HEK293 (cell line): ENCODE measurements at regions not wholly inside any gene's neighbourhood (a gene's known extent, or its start where the extent isn't known, plus 50 kb on each side); places are given as distances from the start of the nearest gene placed in this dataset.
"Not testable (repeated sequence)": the region's sequence is repeated elsewhere in the genome, so short reads cannot be mapped to it uniquely, and the experiment has no call there.

Experiments
- CTCF ChIA-PET: fragments of 350-600 bp; formaldehyde crosslinking; extraction: SDS; loops from one replicate; lab custom pipeline; 2021; ENCODE audit warnings: antibody characterized with exemption; lab: Yijun Ruan, JAX
- POLR2A ChIA-PET: fragments of 300-600 bp; formaldehyde crosslinking; extraction: SDS; loops from one replicate; lab custom pipeline; 2020; ENCODE audit warnings: antibody characterized with exemption, inconsistent platforms; lab: Yijun Ruan, JAX
- H3K27ac ChIP-seq: fragments of 200-500 bp; sonication (Bioruptor generic); 2 replicates; pipeline ENCODE4 v1.5.1; 2014; ENCODE audit warnings: low read depth, low read length, control low read depth, inconsistent platforms; ENCODE audit errors: extremely low read depth
- H3K36me3 ChIP-seq, 2 experiments: fragments of 200-500 bp in 1 of 2; sonication (Bioruptor generic) in 1 of 2; 1 replicate in 1 of 2; 2 replicates in 1 of 2; pipeline ENCODE4 v1.5.1; 2014 to 2017; ENCODE audit warnings: inconsistent platforms in 2 of 2, low read length in 2 of 2; ENCODE audit not compliant: control insufficient read depth in 2 of 2, insufficient read depth in 1 of 2
- H3K4me1 ChIP-seq: fragments of 200-500 bp; sonication (Bioruptor generic); 2 replicates; pipeline ENCODE4 v1.5.1; 2014; ENCODE audit warnings: mild to moderate bottlenecking, low read length, inconsistent platforms; ENCODE audit not compliant: control insufficient read depth, insufficient read depth
- H3K4me3 ChIP-seq: 2 replicates; pipeline ENCODE4 v1.5.1; 2011; ENCODE audit warnings: low read depth, mild to moderate bottlenecking, control low read depth, low read length, moderate library complexity
- H3K9me3 ChIP-seq: fragments of 200-500 bp; sonication (Bioruptor generic); 2 replicates; pipeline ENCODE4 v1.5.1; 2014; ENCODE audit warnings: low read depth, low read length, inconsistent platforms; ENCODE audit not compliant: control insufficient read depth, insufficient read depth
- EGR2 ChIP-seq: fragments of 450-650 bp; formaldehyde crosslinking; IDR thresholded peaks from 2 replicates; pipeline ENCODE4 v1.5.1; 2016; ENCODE audit warnings: low read depth, missing biosample characterization, missing genetic modification characterization
- SCRT1 ChIP-seq: fragments of 450-650 bp; formaldehyde crosslinking; IDR thresholded peaks from 2 replicates; pipeline ENCODE4 v1.5.1; 2016; ENCODE audit warnings: missing biosample characterization, missing genetic modification characterization, borderline replicate concordance
- SCRT2 ChIP-seq: fragments of 450-650 bp; formaldehyde crosslinking; IDR thresholded peaks from 2 replicates; pipeline ENCODE4 v1.5.1; 2016; ENCODE audit warnings: missing biosample characterization, missing genetic modification characterization

GRCh38 chr16:21534561-21534960 lies 64.8 kb upstream of the METTL9 start:
- H3K4me3 ChIP-seq, H3K9me3 ChIP-seq, H3K27ac ChIP-seq, H3K36me3 ChIP-seq, H3K4me1 ChIP-seq, POLR2A ChIA-PET: not testable (repeated sequence)
- CTCF ChIA-PET, result interaction anchor here (0.7 kb wide), 1 partner anchor 63 kb away, joined by 3 read pairs; no protein-coding TSS in a partner anchor

- H3K9me3 ChIP-seq, CTCF ChIA-PET, H3K27ac ChIP-seq, POLR2A ChIA-PET, H3K4me3 ChIP-seq, H3K4me1 ChIP-seq, H3K36me3 ChIP-seq: not testable (repeated sequence)
Observed at GRCh38 chr16:21535201-21535600, 64.2 kb upstream of the METTL9 start.

GRCh38 chr16:21536740-21537139 lies 62.6 kb upstream of the METTL9 start:
- POLR2A ChIA-PET, H3K9me3 ChIP-seq, H3K36me3 ChIP-seq, CTCF ChIA-PET, H3K27ac ChIP-seq, H3K4me1 ChIP-seq, H3K4me3 ChIP-seq: not testable (repeated sequence)

GRCh38 chr16:21537598-21537997 lies 61.8 kb upstream of the METTL9 start:
- H3K27ac ChIP-seq, H3K4me3 ChIP-seq, H3K4me1 ChIP-seq, H3K36me3 ChIP-seq, CTCF ChIA-PET, H3K9me3 ChIP-seq, POLR2A ChIA-PET: not testable (repeated sequence)

GRCh38 chr16:21539107-21539618 lies 60.2 kb upstream of the METTL9 start:
- H3K4me1 ChIP-seq, POLR2A ChIA-PET, H3K36me3 ChIP-seq, H3K27ac ChIP-seq, CTCF ChIA-PET, H3K4me3 ChIP-seq, H3K9me3 ChIP-seq: not testable (repeated sequence)

- H3K4me3 ChIP-seq, H3K36me3 ChIP-seq, POLR2A ChIA-PET, H3K9me3 ChIP-seq, CTCF ChIA-PET, H3K4me1 ChIP-seq, H3K27ac ChIP-seq: not testable (repeated sequence)
- TF ChIP-seq SCRT2 (tag by site-specific recombination) (peak; percentile 97), SCRT1 (tag by site-specific recombination) (peak; percentile 99), EGR2 (tag by site-specific recombination) (0 out of 2 replicates have a peak, but pooled peaks have one; percentile 18)
Observed at GRCh38 chr16:21540770-21541433, 58.5 kb upstream of the METTL9 start.

- H3K4me3 ChIP-seq, H3K9me3 ChIP-seq, H3K36me3 ChIP-seq, H3K4me1 ChIP-seq, CTCF ChIA-PET, H3K27ac ChIP-seq, POLR2A ChIA-PET: not testable (repeated sequence)
Observed at GRCh38 chr16:21541611-21542051, 57.7 kb upstream of the METTL9 start.

GRCh38 chr16:21542075-21542474 lies 57.3 kb upstream of the METTL9 start:
- CTCF ChIA-PET, H3K36me3 ChIP-seq, POLR2A ChIA-PET, H3K4me3 ChIP-seq, H3K4me1 ChIP-seq, H3K9me3 ChIP-seq, H3K27ac ChIP-seq: not testable (repeated sequence)

- POLR2A ChIA-PET, H3K9me3 ChIP-seq, H3K27ac ChIP-seq, H3K36me3 ChIP-seq, H3K4me3 ChIP-seq, H3K4me1 ChIP-seq, CTCF ChIA-PET: not testable (repeated sequence)
Observed at GRCh38 chr16:21542491-21543124, 56.8 kb upstream of the METTL9 start.

GRCh38 chr16:21543151-21543836 lies 56.1 kb upstream of the METTL9 start:
- POLR2A ChIA-PET, CTCF ChIA-PET, H3K4me3 ChIP-seq, H3K27ac ChIP-seq, H3K9me3 ChIP-seq, H3K36me3 ChIP-seq, H3K4me1 ChIP-seq: not testable (repeated sequence)
